Lung (tissue), 11 donors: ENCODE measurements at regions not wholly inside any gene's neighbourhood (a gene's known extent, or its start where the extent isn't known, plus 50 kb on each side); places are given as distances from the start of the nearest gene placed in this dataset.
"Not testable (repeated sequence)": the region's sequence is repeated elsewhere in the genome, so short reads cannot be mapped to it uniquely, and the experiment has no call there.

Experiments
- ATAC-seq: fragments of 200-7000 bp; cut with Tn5 transposase; one replicate; pipeline ENCODE4 v1.9.1; 2020; ENCODE audit warnings: moderate number of reproducible peaks; ENCODE audit not compliant: insufficient read depth, low FRiP score
- DNase-seq, 3 donors: peaks; one replicate each; pipeline ENCODE4 v3.0.0-alpha.2; 2013 to 2017
- H3K27ac ChIP-seq, 2 donors: one replicate each; pipeline ENCODE4 v1.5.1; 2013; ENCODE audit warnings: mild to moderate bottlenecking in 2 of 2, moderate library complexity in 2 of 2, control low read depth in 1 of 2, inconsistent platforms in 1 of 2, low read depth in 1 of 2, low read length in 1 of 2
- H3K27me3 ChIP-seq, 3 donors: one replicate each; pipeline ENCODE4 v1.5.1; 2013; ENCODE audit warnings: low read length in 2 of 3; ENCODE audit not compliant: control insufficient read depth in 3 of 3, insufficient read depth in 3 of 3
- H3K36me3 ChIP-seq, 4 donors: one replicate each; pipeline ENCODE4 v1.5.1; 2013; ENCODE audit warnings: low read length in 4 of 4, mild to moderate bottlenecking in 1 of 4, moderate library complexity in 1 of 4; ENCODE audit not compliant: control insufficient read depth in 4 of 4, insufficient read depth in 4 of 4
- H3K4me1 ChIP-seq, 5 donors: one replicate each; pipeline ENCODE4 v1.5.1; 2013; ENCODE audit warnings: low read length in 5 of 5, mild to moderate bottlenecking in 2 of 5, moderate library complexity in 1 of 5; ENCODE audit not compliant: control insufficient read depth in 5 of 5, insufficient read depth in 5 of 5
- H3K4me3 ChIP-seq: one replicate; pipeline ENCODE4 v1.5.1; 2013; ENCODE audit warnings: mild to moderate bottlenecking, control low read depth, moderate library complexity
- H3K9ac ChIP-seq, 2 donors: one replicate each; pipeline ENCODE4 v1.5.1; 2013; ENCODE audit warnings: low read length in 2 of 2, control low read depth in 1 of 2; ENCODE audit not compliant: insufficient read depth in 1 of 2
- H3K9me3 ChIP-seq, 4 donors: one replicate each; pipeline ENCODE4 v1.5.1; 2013; ENCODE audit warnings: low read length in 3 of 4, mild to moderate bottlenecking in 1 of 4, moderate library complexity in 1 of 4; ENCODE audit not compliant: control insufficient read depth in 4 of 4, insufficient read depth in 3 of 4
- WGBS, 2 donors: extraction: QIAGEN DNeasy Blood & Tissue Kit; methylation state at CpG; one replicate each; pipeline ENCODE4 v1.1.7; 2013; 5-methylcytosine and 5-hydroxymethylcytosine counted together
- TF ChIP-seq, protein P1 (sequence below): IDR thresholded peaks from 2 replicates; pipeline ENCODE4 v1.5.1; 2012; ENCODE audit warnings: mild to moderate bottlenecking; ENCODE audit errors: control extremely low read depth, extremely low read depth
- donor health status: control.
- donor health status: control.
- donor health status: Bipolar disorder and iron deficiency.
- donor health status: healthy.
- donor health status: DM: yes; HTN: yes; CAD: no.

DNA sequence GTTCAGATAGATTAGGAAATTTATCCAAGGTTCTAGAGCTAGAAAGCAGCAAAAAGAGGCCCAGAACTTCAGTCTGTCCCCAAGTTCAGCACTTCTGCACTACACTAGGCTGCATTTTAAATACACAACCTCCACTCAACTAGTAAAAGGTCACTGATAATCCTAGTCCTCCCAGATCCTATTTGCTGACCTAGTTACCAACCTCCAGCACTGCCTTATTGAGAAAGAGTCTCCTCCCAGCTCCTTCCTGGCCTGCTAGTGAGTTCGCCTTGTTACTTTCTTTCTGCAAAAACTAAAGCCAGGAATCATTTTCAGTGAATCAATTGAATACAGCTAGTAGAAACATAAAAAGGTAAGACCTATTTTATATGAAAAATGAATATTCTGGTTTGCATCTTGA is 84.1 kb upstream of the ZNF800 start:
- TF ChIP-seq, protein P1, sequence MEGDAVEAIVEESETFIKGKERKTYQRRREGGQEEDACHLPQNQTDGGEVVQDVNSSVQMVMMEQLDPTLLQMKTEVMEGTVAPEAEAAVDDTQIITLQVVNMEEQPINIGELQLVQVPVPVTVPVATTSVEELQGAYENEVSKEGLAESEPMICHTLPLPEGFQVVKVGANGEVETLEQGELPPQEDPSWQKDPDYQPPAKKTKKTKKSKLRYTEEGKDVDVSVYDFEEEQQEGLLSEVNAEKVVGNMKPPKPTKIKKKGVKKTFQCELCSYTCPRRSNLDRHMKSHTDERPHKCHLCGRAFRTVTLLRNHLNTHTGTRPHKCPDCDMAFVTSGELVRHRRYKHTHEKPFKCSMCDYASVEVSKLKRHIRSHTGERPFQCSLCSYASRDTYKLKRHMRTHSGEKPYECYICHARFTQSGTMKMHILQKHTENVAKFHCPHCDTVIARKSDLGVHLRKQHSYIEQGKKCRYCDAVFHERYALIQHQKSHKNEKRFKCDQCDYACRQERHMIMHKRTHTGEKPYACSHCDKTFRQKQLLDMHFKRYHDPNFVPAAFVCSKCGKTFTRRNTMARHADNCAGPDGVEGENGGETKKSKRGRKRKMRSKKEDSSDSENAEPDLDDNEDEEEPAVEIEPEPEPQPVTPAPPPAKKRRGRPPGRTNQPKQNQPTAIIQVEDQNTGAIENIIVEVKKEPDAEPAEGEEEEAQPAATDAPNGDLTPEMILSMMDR: no peak
- Histone ChIP-seq H3K9me3 (no peaks in the 10 kb centered on the region), H3K4me3 (no peak overlapping the region), H3K4me1 (no peaks in the 10 kb centered on the region), H3K36me3 (no peaks in the 10 kb centered on the region), H3K9ac (no peak overlapping the region), H3K27me3 (no peaks in the 10 kb centered on the region), H3K27ac (no peak overlapping the region)
- WGBS, 2 donors: 76 to 79% methylated on average over 1 of the region's 1 CpG
- ATAC-seq: no peak
- no peak for DNase-seq

DNA sequence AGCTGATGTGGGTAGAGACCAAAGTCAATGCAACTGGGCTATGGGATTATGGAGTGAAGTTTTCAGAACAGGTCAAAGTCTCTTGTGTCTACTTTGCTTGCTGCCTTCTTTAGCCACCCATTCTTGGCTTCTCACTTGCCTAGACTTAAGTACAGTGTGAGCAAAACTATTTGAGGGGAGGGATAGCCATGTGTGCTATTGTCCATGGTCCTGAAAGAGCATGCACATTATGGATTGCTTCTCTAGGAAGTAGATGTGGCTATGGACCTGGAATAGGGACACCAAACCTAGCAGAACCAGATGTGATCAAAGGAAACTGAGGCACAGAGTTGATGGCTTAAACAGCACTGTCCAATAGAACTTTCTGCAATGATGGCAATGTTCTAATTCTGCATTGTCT is 81.9 kb upstream of the ZNF800 start:
- Histone ChIP-seq H3K27ac (no peak overlapping the region), H3K27me3 (no peaks in the 10 kb centered on the region), H3K36me3 (no peaks in the 10 kb centered on the region), H3K4me1 (no peaks in the 10 kb centered on the region), H3K9me3 (no peaks in the 10 kb centered on the region), H3K9ac (no peak overlapping the region), H3K4me3 (no peak overlapping the region)
- DNase-seq: peak in 2 of 3 donors; percentile 1 to 38
- TF ChIP-seq, protein P1: no peak
- ATAC-seq: no peak

DNA sequence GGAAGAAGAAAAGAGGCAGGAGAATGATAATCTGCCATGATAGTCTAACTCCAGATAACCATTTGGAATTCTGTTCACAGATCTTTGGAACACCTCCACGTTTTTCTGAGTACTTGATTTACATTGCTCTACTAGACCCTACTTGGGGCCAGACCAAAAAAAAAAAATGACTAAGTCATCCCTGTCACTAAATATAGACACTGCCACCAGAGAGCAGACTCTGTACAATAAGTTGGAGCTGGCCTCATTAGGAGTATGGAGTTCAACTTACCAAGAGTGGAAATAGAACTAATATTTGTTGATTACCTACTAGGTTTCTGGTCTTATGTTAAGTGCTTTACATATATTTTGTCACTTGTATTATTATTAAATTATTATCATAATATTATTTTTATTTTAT is 80.9 kb upstream of the ZNF800 start:
- H3K36me3 ChIP-seq: no peaks in the 10 kb centered on the region
- H3K4me1 ChIP-seq: no peaks in the 10 kb centered on the region
- DNase-seq (no peak), ATAC-seq (no peak)
- no peak overlapping the region for H3K27ac ChIP-seq
- H3K9me3 ChIP-seq: no peaks in the 10 kb centered on the region
- no peak overlapping the region for H3K4me3 ChIP-seq
- TF ChIP-seq, protein P1: no peak
- H3K27me3 ChIP-seq: no peaks in the 10 kb centered on the region
- WGBS, 2 donors: 6 to 15% methylated on average over 1 of the region's 1 CpG
- no peak overlapping the region for H3K9ac ChIP-seq

DNA sequence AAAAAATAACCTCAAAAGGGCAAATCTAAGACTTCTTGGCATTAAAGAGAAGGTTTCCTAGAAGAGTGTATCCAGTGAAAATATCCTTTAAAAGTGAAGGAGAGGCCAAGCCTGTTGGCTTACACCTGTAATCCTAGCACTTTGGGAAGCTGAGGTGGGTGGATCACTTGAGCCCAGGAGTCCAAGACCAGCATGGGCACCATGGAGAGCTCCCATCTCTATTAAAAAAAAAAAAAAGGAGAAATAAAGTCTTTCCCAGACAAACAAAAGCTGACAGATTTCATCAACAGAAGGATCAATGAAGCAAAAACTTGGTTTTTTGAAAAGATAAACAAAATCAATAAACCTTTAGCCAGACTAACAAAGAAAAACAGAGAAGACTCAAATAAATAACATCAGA is 67.6 kb upstream of the ZNF800 start:
- Histone ChIP-seq H3K9ac (no peak overlapping the region), H3K9me3 (peaks cover 0 to 9% (median 3%) of the 10 kb centered on the region in 4 donors), H3K4me1 (no peaks in the 10 kb centered on the region), H3K27me3 (no peaks in the 10 kb centered on the region), H3K27ac (no peak overlapping the region), H3K36me3 (no peaks in the 10 kb centered on the region), H3K4me3 (no peak overlapping the region)
- TF ChIP-seq, protein P1: no peak
- ATAC-seq (no peak), DNase-seq (no peak)

DNA sequence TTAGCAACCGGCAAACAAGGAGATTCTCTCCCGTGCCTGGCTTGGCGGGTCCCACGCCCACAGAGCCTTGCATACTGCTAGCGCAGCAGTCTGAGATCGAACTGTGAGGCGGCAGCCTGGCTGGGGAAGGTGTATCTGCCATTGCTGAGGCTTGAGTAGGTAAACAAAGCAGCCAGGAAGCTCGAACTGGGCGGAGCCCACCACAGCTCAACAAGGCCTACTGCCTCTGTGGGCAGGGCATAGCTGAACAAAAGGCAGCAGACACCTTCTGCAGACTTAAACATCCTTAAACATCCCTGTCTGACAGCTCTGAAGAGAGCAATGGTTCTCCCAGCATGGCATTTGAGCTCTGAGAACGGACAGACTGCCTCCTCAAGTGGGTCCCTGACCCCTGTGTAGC is 58.8 kb upstream of the ZNF800 start:
- ATAC-seq, H3K27ac ChIP-seq, H3K9ac ChIP-seq, H3K4me1 ChIP-seq, H3K36me3 ChIP-seq, H3K27me3 ChIP-seq, H3K4me3 ChIP-seq, DNase-seq: not testable (repeated sequence)
- 73 to 84% methylated on average over 10 of the region's 10 CpGs for WGBS, 2 donors
- peaks cover 0 to 16% (median 3%) of the 10 kb centered on the region in 4 donors for H3K9me3 ChIP-seq
